ENCODE measurements at regions not wholly inside any gene's neighbourhood (a gene's known extent, or its start where the extent isn't known, plus 50 kb on each side); places are given as distances from the start of the nearest gene placed in this dataset.
"Not testable (repeated sequence)": the region's sequence is repeated elsewhere in the genome, so short reads cannot be mapped to it uniquely, and the experiment has no call there.

- DNase-seq, result no peak
Measured at GRCh38 chr5:63089147-63089546, 510.5 kb downstream of the LRRC70 start.

- no peak for DNase-seq
Measured at GRCh38 chr5:63085561-63085960, 506.9 kb downstream of the LRRC70 start.

- DNase-seq, result not testable (repeated sequence)
Measured at GRCh38 chr5:63083689-63084088, 505.1 kb downstream of the LRRC70 start.

GRCh38 chr5:63081402-63081801 lies 502.8 kb downstream of the LRRC70 start:
- DNase-seq, result no peak

- no peak for DNase-seq
Measured at GRCh38 chr5:63070001-63070400, 491.4 kb downstream of the LRRC70 start.

GRCh38 chr5:63055421-63055820 lies 476.8 kb downstream of the LRRC70 start:
- DNase-seq, result no peak

- no peak for DNase-seq
Measured at GRCh38 chr5:63053019-63053638, 474.5 kb downstream of the LRRC70 start.

GRCh38 chr5:63050916-63051315 lies 472.3 kb downstream of the LRRC70 start:
- DNase-seq, result no peak

- DNase-seq, result no peak
Measured at GRCh38 chr5:63049935-63050334, 471.3 kb downstream of the LRRC70 start.

- no peak for DNase-seq
Measured at GRCh38 chr5:63043792-63044191, 465.2 kb downstream of the LRRC70 start.

- no peak for DNase-seq
Measured at GRCh38 chr5:63032343-63032742, 453.7 kb downstream of the LRRC70 start.

- no peak for DNase-seq
Measured at GRCh38 chr5:63029891-63030290, 451.3 kb downstream of the LRRC70 start.

- DNase-seq, result no peak
Measured at GRCh38 chr5:63025679-63026078, 447.1 kb downstream of the LRRC70 start.

- no peak for DNase-seq
Measured at GRCh38 chr5:63022403-63022802, 443.8 kb downstream of the LRRC70 start.

GRCh38 chr5:63011158-63011557 lies 432.5 kb downstream of the LRRC70 start:
- no peak for DNase-seq

- no peak for DNase-seq
Measured at GRCh38 chr5:63008195-63008594, 429.6 kb downstream of the LRRC70 start.

GRCh38 chr5:62994842-62995241 lies 416.2 kb downstream of the LRRC70 start:
- DNase-seq, result not testable (repeated sequence)

- no peak for DNase-seq
Measured at GRCh38 chr5:62985749-62986148, 407.1 kb downstream of the LRRC70 start.

- DNase-seq, result no peak
Measured at GRCh38 chr5:62982348-62982747, 403.7 kb downstream of the LRRC70 start.

GRCh38 chr5:62980884-62981283 lies 402.3 kb downstream of the LRRC70 start:
- DNase-seq, result no peak

GRCh38 chr5:62979472-62979871 lies 400.9 kb downstream of the LRRC70 start:
- DNase-seq, result no peak

- no peak for DNase-seq
Measured at GRCh38 chr5:62977661-62978060, 399.0 kb downstream of the LRRC70 start.

- DNase-seq, result no peak
Measured at GRCh38 chr5:62974623-62975022, 396.0 kb downstream of the LRRC70 start.

GRCh38 chr5:62969409-62970120 lies 390.9 kb downstream of the LRRC70 start:
- DNase-seq, result no peak

GRCh38 chr5:62964428-62964827 lies 385.8 kb downstream of the LRRC70 start:
- DNase-seq, result no peak

Data from CD4-positive, alpha-beta T cell treated with Interleukin-17A for 1 hour (primary cell).